Activated CD4-positive, alpha-beta memory T cell treated with anti-CD3 and anti-CD28 coated beads for 36 hours (primary cell): ENCODE measurements at regions not wholly inside any gene's neighbourhood (a gene's known extent, or its start where the extent isn't known, plus 50 kb on each side); places are given as distances from the start of the nearest gene placed in this dataset.
"Not testable (repeated sequence)": the region's sequence is repeated elsewhere in the genome, so short reads cannot be mapped to it uniquely, and the experiment has no call there.

ENCODE experiments used
- CTCF ChIA-PET: fragments of 350-600 bp; sonication (Branson Sonifier 250); formaldehyde crosslinking; loops from one replicate; lab custom pipeline; 2021; ENCODE audit warnings: antibody characterized with exemption, inconsistent platforms; lab: Charles Lee
- POLR2A ChIA-PET: fragments of 350-600 bp; sonication (Branson Sonifier 250); formaldehyde crosslinking; loops from one replicate; lab custom pipeline; 2021; ENCODE audit warnings: antibody characterized with exemption; lab: Charles Lee
- DNase-seq: peaks from one replicate; pipeline ENCODE4 v3.0.0-alpha.2; 2020
- H3K27ac Mint-ChIP-seq: one replicate; pipeline ENCODE4 v1.8.0; 2021; ENCODE audit warnings: mixed read lengths
- H3K27me3 Mint-ChIP-seq: one replicate; pipeline ENCODE4 v1.8.0; 2021; ENCODE audit warnings: mixed read lengths
- H3K36me3 Mint-ChIP-seq: one replicate; pipeline ENCODE4 v1.8.0; 2021; ENCODE audit warnings: mixed read lengths
- H3K4me1 Mint-ChIP-seq: one replicate; pipeline ENCODE4 v1.8.0; 2021; ENCODE audit warnings: low read depth, mixed read lengths
- H3K4me3 Mint-ChIP-seq: one replicate; pipeline ENCODE4 v1.8.0; 2021; ENCODE audit warnings: mild to moderate bottlenecking, mixed read lengths
- H3K9me3 Mint-ChIP-seq: one replicate; pipeline ENCODE4 v1.8.0; 2021; ENCODE audit warnings: mixed read lengths
- intact Hi-C: fragments of 100-400 bp; cut with micrococcal nuclease; formaldehyde crosslinking; loops from one replicate; pipeline ENCODE4 v1.15.1; 2023

DNA sequence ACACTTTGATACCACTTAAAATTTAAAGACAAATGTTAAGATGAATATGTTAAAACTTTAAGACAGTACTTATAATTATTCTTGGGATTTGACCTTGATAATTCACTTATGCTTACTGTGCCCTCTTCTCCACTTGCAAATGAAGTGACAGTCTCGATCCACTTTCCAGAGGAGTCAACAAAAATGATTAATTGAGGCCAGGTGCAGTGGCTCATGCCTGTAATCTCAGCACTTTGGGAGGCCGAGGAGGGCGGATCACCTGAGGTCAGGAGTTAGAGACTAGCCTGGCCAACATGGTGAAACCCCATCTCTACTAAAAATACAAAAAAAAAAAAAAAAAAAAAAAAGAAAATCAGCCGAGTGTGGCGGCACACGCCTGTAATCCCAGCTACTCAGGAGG is 52.6 kb upstream of the ZPLD1 start:
- CTCF ChIA-PET, H3K27me3 Mint-ChIP-seq, POLR2A ChIA-PET, H3K4me1 Mint-ChIP-seq, H3K36me3 Mint-ChIP-seq, H3K4me3 Mint-ChIP-seq, intact Hi-C loops, H3K27ac Mint-ChIP-seq, DNase-seq, H3K9me3 Mint-ChIP-seq: not testable (repeated sequence)
